ENCODE measurements at regions not wholly inside any gene's neighbourhood (a gene's known extent, or its start where the extent isn't known, plus 50 kb on each side); places are given as distances from the start of the nearest gene placed in this dataset.
"Not testable (repeated sequence)": the region's sequence is repeated elsewhere in the genome, so short reads cannot be mapped to it uniquely, and the experiment has no call there.

- no peak for DNase-seq (ENCODE audit: low read depth)
Measured at GRCh38 chr2:12543978-12544558, 172.7 kb upstream of the TRIB2 start.

DNA sequence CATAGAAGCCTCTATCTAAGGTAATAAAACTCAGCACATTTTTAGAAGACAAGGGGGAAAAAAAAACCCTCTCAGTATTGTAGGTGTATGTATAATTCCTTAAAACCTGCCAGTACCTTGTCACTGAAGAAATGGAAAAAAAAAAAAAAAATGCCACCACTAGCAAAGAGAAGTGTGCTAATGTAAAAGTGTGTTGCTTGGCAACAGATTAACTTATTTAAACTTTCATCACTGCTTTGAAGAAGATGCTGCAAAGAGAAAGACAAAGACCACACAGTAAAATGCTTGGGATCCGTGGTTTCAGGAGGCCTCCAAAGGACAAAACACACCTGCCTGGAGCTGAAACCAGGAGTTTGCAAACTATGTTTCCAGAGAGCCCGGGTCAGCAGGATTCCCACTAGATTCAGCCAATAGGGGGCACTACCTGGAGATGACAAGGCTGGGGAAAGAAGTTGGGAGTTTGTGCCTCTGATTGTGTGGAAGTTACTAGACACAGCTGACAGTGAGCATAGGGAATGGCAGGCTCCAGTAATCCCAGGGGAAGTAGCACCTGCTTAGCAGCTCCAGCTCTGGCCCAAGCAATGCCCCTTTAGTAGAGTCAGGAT lies 169.1 kb upstream of the TRIB2 start:
- no peak for DNase-seq (ENCODE audit: low read depth)

- DNase-seq (ENCODE audit: low read depth), result no peak
Measured at GRCh38 chr2:12548906-12549305, 167.8 kb upstream of the TRIB2 start.

DNA sequence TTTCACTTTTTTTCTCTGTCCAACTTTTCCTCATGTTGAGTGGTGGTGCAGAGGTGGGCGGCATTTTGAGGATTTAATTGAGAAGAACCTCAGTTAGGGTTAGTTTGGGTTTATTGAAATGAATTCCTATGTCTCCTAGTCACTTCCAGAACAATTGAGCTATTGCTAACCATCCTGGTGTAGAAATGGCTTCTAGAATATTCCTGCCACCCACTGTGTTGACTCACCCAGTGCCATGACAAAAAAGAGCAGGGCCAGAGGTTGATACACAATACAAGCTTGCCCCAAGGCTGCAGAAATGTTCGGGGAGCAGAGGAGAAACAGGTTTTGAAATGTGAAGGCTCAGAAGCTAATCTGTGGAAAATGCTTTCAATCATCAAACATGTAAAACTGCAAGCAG lies 167.1 kb upstream of the TRIB2 start:
- no peak for DNase-seq (ENCODE audit: low read depth)

GRCh38 chr2:12552092-12552491 lies 164.6 kb upstream of the TRIB2 start:
- DNase-seq (ENCODE audit: low read depth), result no peak

- DNase-seq (ENCODE audit: low read depth), result no peak
Measured at GRCh38 chr2:12554224-12555011, 162.3 kb upstream of the TRIB2 start.

DNA sequence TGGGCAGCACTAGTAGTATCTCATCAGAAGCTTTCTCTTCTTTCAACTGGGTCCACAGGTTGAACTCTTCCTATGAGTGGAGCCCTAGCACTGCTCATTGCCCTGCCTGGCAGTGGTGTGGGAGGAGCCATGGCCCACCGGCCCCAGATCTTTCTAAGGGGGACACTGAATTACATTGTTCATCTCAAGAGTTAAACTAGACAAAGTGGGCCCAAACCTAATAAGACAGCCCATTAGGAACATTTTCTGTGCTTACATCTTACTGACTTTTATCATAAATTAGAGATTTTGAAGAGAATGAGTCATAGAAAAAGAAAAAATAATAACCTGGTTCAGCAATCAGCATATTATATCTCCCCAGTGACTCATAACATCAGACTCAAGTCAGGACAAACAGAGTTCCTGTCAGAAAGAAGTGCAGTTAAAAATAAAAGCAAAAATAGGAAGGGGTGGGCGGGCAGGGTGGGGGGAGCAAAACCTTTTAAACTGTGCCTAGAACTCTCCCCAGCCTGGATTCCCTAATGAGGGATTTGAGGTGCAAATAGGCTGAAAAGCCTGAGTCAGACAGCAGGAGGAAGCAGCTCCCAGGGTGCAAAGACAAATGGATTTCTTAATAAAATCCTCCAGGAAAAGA lies 161.6 kb upstream of the TRIB2 start:
- no peak for DNase-seq (ENCODE audit: low read depth)

GRCh38 chr2:12556762-12557161 lies 160.0 kb upstream of the TRIB2 start:
- no peak for DNase-seq (ENCODE audit: low read depth)

- DNase-seq (ENCODE audit: low read depth), result no peak
Measured at GRCh38 chr2:12557688-12558087, 159.0 kb upstream of the TRIB2 start.

GRCh38 chr2:12558519-12558918 lies 158.2 kb upstream of the TRIB2 start:
- no peak for DNase-seq (ENCODE audit: low read depth)

DNA sequence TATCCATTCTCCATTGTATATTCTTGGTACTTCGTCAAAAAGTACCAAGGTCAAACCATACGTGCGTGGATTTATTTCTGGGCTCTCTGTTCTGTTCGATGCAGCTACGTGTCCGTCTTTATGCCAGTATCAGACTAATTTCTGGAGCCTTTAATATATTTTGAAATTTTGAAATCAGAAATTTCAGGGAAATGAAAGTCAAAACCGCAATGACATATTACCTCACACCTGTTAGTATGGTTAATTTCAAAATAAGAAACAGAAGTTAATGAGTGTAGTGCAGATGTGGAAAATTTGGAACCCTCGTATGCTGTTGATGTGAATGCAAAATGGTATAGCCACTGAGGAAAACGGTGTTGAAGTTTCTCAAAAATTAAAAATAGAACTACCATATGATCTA lies 156.1 kb upstream of the TRIB2 start:
- DNase-seq (ENCODE audit: low read depth), result no peak

DNA sequence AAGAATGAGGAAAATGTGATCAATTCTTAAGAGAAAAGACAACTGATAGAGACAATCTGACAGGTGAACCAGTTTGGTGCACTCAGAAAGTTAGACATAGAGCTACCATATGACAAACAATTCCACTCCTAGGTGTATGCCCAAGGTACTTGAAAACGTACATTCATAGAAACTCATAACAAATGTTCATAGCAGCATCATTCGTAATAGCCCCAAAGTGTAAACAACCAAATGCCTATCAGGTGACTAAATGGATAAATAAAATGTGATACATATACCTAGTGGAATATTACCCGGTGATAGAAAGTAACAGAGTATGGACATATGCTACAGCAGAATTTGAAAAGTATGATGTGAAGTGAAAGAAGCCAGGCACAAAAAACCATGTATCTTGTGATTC lies 149.3 kb upstream of the TRIB2 start:
- no peak for DNase-seq (ENCODE audit: low read depth)

DNA sequence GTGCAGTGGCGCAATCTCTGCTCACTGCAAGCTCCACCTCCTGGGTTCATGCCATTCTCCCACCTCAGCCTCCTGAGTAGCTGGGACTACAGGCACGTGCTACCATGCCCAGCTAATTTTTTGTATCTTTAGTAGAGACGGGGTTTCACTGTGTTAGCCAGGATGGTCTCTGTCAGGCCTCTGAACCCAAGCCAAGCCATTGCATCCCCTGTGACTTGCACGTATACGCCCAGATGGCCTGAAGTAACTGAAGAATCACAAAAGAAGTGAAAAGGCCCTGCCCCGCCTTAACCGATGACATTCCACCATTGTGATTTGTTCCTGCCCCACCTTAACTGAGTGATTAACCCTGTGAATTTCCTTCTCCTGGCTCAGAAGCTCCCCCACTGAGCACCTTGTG lies 147.2 kb upstream of the TRIB2 start:
- DNase-seq (ENCODE audit: low read depth), result not testable (repeated sequence)

GRCh38 chr2:12569929-12570328 lies 146.8 kb upstream of the TRIB2 start:
- DNase-seq (ENCODE audit: low read depth), result not testable (repeated sequence)

GRCh38 chr2:12577091-12577490 lies 139.6 kb upstream of the TRIB2 start:
- DNase-seq (ENCODE audit: low read depth), result no peak

DNA sequence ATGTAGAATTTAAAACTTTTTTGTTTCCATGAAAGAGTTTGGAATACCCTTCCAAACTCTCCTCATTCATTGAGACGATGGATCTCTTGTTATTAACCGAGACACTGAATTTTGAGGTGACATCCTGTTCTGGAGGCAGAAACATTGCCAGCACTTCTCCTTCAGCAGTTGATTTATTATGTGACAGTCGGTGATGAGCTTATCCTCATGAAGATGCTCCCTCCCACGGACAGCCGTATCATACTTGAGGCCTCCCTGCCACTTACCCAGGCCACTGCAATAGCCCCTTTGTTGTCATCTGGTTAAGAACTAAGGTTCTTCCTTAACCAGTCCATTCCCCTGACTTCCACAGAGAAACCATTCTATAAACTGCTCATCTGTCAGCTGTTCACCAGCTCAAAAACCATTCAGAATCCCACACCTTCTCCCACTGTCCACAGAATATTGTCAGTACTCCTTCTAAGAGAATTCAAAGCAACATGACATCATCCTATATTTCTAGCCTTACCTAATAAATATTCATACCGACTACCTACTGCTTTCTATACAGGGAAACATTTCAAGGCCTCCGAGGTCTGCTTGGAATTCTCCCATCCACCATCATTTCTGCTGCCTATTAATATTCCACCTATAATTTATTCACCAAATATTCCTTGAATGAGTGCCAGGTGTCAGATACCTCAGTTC lies 139.0 kb upstream of the TRIB2 start:
- no peak for DNase-seq (ENCODE audit: low read depth)

GRCh38 chr2:12579018-12579417 lies 137.7 kb upstream of the TRIB2 start:
- DNase-seq (ENCODE audit: low read depth), result no peak

DNA sequence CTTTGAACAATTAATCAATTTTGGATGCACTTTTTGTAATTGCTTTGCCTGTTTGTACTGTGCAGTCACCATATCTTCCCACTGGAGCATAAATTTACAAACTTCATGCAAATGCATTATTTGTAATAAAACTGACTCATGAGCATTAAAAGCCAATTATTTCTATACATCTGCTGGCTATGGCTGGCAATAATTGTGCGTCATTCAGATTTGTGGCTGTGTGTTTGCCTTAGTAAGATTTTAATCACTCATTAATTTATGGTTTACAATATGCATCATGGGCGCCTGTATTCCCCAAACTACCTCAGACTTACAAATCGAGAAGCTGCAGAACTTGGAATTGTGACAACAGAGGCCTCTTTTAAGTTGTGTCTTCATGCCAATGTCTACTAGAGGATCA lies 132.4 kb upstream of the TRIB2 start:
- no peak for DNase-seq (ENCODE audit: low read depth)

DNA sequence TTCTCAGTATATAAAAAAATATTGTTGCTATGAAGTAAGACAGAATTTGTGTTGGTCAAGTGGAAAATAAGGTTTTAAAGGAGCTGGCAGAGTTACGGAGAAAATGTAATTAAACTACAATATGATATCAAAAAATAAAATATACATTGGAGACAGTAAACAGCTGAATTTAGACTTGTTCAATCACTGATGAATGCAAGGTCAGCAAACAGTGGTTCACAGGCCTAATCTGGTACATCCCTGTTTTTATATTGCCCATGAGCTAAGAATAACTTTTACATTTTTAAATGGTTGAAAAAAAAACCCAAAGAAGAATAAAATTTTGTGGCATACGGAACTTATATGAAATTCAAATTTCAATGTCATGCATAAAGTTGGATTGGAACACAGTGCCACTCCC lies 131.0 kb upstream of the TRIB2 start:
- no peak for DNase-seq (ENCODE audit: low read depth)

GRCh38 chr2:12587228-12587627 lies 129.5 kb upstream of the TRIB2 start:
- no peak for DNase-seq (ENCODE audit: low read depth)

DNA sequence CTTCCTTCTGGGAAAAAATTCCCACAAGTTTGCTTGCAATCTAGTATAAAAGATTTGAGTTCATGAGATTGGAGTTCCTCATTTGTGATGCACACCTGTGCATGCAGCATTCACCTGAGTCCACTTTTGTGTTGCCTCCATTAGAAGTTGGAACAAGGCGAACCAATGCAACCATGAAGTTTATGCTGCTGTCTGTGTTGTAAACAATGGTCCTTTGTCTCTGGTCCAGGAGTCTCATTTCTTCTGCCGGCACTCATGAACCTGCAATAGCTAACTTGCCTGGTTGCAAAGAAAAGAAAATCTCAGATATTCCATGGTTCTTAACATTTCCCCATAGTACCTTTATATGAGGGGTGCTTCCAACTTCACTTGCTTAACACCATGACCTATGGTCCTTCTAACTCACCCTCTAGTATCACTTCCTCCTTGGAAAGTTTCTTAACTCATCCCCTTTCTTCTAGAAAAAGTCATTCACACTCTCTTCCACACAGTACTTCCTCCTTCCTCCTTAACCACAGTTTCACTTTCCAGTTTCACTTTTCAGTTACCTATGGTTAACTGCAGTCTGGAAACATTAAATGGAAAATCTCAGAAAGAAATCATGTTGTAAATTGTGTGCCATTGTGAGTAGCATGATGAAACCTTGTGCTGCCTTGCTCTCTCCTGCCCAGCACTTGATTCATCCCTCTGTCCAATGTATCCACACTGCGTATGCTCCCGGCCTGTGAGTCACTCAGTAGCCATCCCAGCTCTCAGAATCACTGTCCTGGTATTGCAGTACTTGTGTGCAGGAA lies 128.8 kb upstream of the TRIB2 start:
- no peak for DNase-seq (ENCODE audit: low read depth)

- DNase-seq (ENCODE audit: low read depth), result no peak
Measured at GRCh38 chr2:12588986-12589385, 127.8 kb upstream of the TRIB2 start.

All from stimulated activated CD8-positive, alpha-beta memory T cell treated with anti-CD3 and anti-CD28 coated beads, Interleukin-7, amount 100 ng/mL, for 24 hours (primary cell).